RWPE2 (cell line): ENCODE measurements at regions not wholly inside any gene's neighbourhood (a gene's known extent, or its start where the extent isn't known, plus 50 kb on each side); places are given as distances from the start of the nearest gene placed in this dataset.
"Not testable (repeated sequence)": the region's sequence is repeated elsewhere in the genome, so short reads cannot be mapped to it uniquely, and the experiment has no call there.

Experiments
- ATAC-seq: fragments of 200-7000 bp; cut with Tn5 transposase; 3 replicates; pipeline ENCODE4 v1.9.1; 2021; ENCODE audit warnings: low read depth
- DNase-seq: peaks from one replicate; pipeline ENCODE4 v3.0.0-alpha.2; 2020; ENCODE audit warnings: low spot score
- H3K27ac ChIP-seq: fragments of 450-650 bp; 2 replicates; pipeline ENCODE4 v1.5.1; 2017; ENCODE audit warnings: mild to moderate bottlenecking; ENCODE audit not compliant: poor library complexity, severe bottlenecking
- H3K27me3 ChIP-seq: fragments of 250-450 bp; sonication (Bioruptor Pico); 2 replicates; pipeline ENCODE4 v1.5.1; 2021; ENCODE audit warnings: mild to moderate bottlenecking, moderate library complexity; ENCODE audit not compliant: insufficient read depth, poor library complexity, severe bottlenecking
- H3K36me3 ChIP-seq: fragments of 250-450 bp; sonication (Bioruptor Pico); 2 replicates; pipeline ENCODE4 v1.5.1; 2020; ENCODE audit warnings: low read depth, mild to moderate bottlenecking, moderate library complexity
- H3K4me1 ChIP-seq: fragments of 250-450 bp; sonication (Bioruptor Pico); 2 replicates; pipeline ENCODE4 v1.5.1; 2021; ENCODE audit warnings: mild to moderate bottlenecking, moderate library complexity; ENCODE audit not compliant: insufficient read depth, poor library complexity, severe bottlenecking
- H3K4me3 ChIP-seq: fragments of 250-450 bp; sonication (Bioruptor Pico); 2 replicates; pipeline ENCODE4 v1.5.1; 2021; ENCODE audit warnings: mild to moderate bottlenecking, moderate library complexity; ENCODE audit not compliant: severe bottlenecking
- H3K9me3 ChIP-seq: fragments of 250-450 bp; sonication (Bioruptor Pico); 2 replicates; pipeline ENCODE4 v1.5.1; 2021; ENCODE audit warnings: mild to moderate bottlenecking, moderate library complexity; ENCODE audit not compliant: severe bottlenecking
- CTCF ChIP-seq: fragments of 450-650 bp; IDR thresholded peaks from one replicate; pipeline ENCODE4 v1.5.1; 2017; ENCODE audit warnings: mild to moderate bottlenecking, moderate library complexity; ENCODE audit not compliant: poor library complexity, severe bottlenecking

GRCh38 chr2:57049273-57049672 is 865.5 kb downstream of the CCDC85A start:
- TF ChIP-seq CTCF: no peak
- DNase-seq: no peak
- no peak for ATAC-seq
- Histone ChIP-seq H3K36me3 (no peaks in the 10 kb centered on the region), H3K27ac (no peak overlapping the region), H3K27me3 (no peaks in the 10 kb centered on the region), H3K4me3 (no peak overlapping the region), H3K4me1 (no peaks in the 10 kb centered on the region), H3K9me3 (no peaks in the 10 kb centered on the region)

- Histone ChIP-seq H3K27me3 (no peaks in the 10 kb centered on the region), H3K9me3 (no peaks in the 10 kb centered on the region), H3K4me1 (no peaks in the 10 kb centered on the region), H3K27ac (no peak overlapping the region), H3K4me3 (no peak overlapping the region), H3K36me3 (no peaks in the 10 kb centered on the region)
- DNase-seq: no peak
- no peak for ATAC-seq
- TF ChIP-seq CTCF: no peak
Observed at GRCh38 chr2:57050007-57050406, 866.2 kb downstream of the CCDC85A start.

DNA sequence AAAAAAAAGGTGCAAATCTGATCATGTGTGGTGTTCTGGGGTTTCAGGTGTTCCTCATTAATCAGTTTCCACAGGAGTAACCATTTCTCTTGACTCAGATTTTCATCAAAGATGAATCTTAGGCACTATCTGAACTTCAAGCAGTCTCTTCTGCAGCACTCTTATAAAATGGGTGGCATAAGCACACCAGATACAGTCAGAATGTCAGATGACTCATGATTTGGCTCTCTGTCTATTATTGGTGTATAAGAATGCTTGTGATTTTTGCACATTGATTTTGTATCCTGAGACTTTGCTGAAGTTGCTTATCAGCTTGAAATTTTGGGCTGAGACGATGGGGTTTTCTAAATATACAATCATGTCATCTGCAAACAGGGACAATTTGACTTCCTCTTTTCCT is 882.5 kb downstream of the CCDC85A start:
- not testable (repeated sequence) for H3K27ac ChIP-seq, H3K9me3 ChIP-seq, H3K36me3 ChIP-seq, H3K4me3 ChIP-seq, H3K4me1 ChIP-seq, DNase-seq, H3K27me3 ChIP-seq
- ATAC-seq: peak; percentile 59

DNA sequence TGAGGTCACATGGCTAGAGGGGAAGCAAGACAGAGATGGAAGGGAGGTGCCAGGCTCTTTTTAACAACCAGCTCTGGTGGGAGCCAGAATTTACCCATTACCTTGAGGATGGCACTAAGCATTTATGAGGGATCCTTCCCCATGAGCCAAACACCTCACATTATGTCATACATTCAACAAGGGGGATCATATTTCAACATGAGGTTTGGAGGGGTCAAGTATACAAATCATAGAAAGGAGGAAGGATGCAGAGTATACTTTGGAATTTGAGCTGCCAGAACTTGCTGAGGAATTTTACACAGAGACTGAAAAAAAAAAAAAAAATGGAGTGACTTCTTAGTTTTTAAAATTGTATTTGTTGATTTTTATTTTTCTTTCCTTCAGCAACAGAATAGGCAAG is 891.4 kb downstream of the CCDC85A start:
- no peak for DNase-seq
- H3K9me3 ChIP-seq: no peaks in the 10 kb centered on the region
- peaks cover 6% of the 10 kb centered on the region for H3K4me1 ChIP-seq
- H3K36me3 ChIP-seq: no peaks in the 10 kb centered on the region
- H3K27me3 ChIP-seq: no peaks in the 10 kb centered on the region
- peak; percentile 71 for ATAC-seq
- H3K27ac ChIP-seq: no peak overlapping the region
- TF ChIP-seq CTCF: no peak
- H3K4me3 ChIP-seq: no peak overlapping the region

DNA sequence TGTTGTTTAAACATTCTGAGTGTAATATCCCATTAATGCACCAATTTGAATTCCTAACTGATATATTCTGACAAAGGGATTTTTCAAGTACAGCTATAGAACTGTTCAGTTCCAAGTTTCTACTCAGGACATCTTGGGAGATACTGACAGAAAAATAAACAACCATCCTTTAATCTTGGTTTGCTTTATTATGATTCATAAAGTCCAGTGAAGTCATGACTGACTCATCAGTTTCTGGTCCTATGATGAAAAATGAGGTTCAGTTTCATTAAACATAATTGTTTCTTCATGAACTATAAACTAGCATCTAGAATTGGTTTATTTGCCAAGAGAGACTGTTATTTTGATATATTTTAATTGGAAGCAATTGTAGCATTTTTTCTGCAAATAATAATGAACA is 896.2 kb downstream of the CCDC85A start:
- no peaks in the 10 kb centered on the region for H3K36me3 ChIP-seq
- no peak overlapping the region for H3K27ac ChIP-seq
- no peaks in the 10 kb centered on the region for H3K27me3 ChIP-seq
- H3K4me3 ChIP-seq: no peak overlapping the region
- peaks cover 2% of the 10 kb centered on the region for H3K4me1 ChIP-seq
- DNase-seq (no peak), ATAC-seq (0 out of 3 replicates have a peak, but pooled peaks have one; percentile 33)
- H3K9me3 ChIP-seq: no peaks in the 10 kb centered on the region
- no peak for TF ChIP-seq CTCF
